ENCODE measurements at regions not wholly inside any gene's neighbourhood (a gene's known extent, or its start where the extent isn't known, plus 50 kb on each side); places are given as distances from the start of the nearest gene placed in this dataset.

DNA sequence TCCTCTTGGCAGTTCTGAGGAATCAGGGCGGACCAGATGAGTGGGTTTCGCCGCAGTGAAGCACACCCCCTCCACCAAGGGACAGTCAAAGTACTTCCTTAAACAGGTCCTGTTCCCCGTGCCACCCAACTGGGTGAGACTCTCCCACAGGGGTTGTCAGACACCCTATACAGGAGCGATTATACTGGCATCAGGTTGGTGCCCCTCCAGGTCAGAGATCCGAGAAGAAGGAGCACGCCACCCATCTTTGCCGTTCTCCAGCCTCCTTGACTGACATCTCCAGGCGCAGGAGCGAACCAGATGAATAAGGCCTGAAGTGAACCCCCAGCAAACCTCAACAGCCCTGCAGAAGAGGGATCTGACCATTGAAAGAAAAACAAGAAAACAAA, 108.1 kb upstream of the ZBTB20 start:
- no peak overlapping the region for H4K91ac ChIP-seq (ENCODE audit: insufficient read depth, low read depth, low read length)
- H3K4ac ChIP-seq (ENCODE audit: low read depth, low read length) = no peak overlapping the region
- WGBS, 2 experiments (ENCODE audit: extremely low coverage in 2 of 2, insufficient read length in 1 of 2) = 94% methylated on average over 9 of the region's 10 CpGs; no CpG with 5 or more reads in 1 of the 2 experiments
- H3K27me3 ChIP-seq (ENCODE audit: control insufficient read depth, insufficient read depth, low read length) = no peaks in the 10 kb centered on the region
- H3K27ac ChIP-seq (ENCODE audit: insufficient read depth, low read length) = no peak overlapping the region
- H4K8ac ChIP-seq (ENCODE audit: low read depth in 2 of 2, low read length in 2 of 2) = no peak overlapping the region
- DNase-seq (no peak), ATAC-seq (ENCODE audit: low read depth) (no peak)
- H3K14ac ChIP-seq (replicated peaks; ENCODE audit: low read depth, low read length) = no peak overlapping the region
- TF ChIP-seq SMC3 (IDR thresholded peaks at IDR 0.05; ENCODE audit: low read depth, low read length) (no peak), CHD1 (IDR thresholded peaks at IDR 0.05; ENCODE audit: low read depth, low read length) (no peak)
- TF ChIP-seq, protein P1, sequence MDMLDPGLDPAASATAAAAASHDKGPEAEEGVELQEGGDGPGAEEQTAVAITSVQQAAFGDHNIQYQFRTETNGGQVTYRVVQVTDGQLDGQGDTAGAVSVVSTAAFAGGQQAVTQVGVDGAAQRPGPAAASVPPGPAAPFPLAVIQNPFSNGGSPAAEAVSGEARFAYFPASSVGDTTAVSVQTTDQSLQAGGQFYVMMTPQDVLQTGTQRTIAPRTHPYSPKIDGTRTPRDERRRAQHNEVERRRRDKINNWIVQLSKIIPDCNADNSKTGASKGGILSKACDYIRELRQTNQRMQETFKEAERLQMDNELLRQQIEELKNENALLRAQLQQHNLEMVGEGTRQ (IDR thresholded peaks at IDR 0.05; ENCODE audit: low read depth, low read length) = no peak
- no peak overlapping the region for H2AK5ac ChIP-seq (ENCODE audit: low read depth, low read length)
- H4K5ac ChIP-seq (ENCODE audit: low read depth, low read length) = no peak overlapping the region
- no peak overlapping the region for H3K4me2 ChIP-seq (ENCODE audit: low read depth, low read length)
- CTCF ChIA-PET = no interaction called here
- H3K9ac ChIP-seq (ENCODE audit: low read depth, low read length) = no peak overlapping the region
- intact Hi-C loops (cut with micrococcal nuclease) = no loop called here
- H3K9me3 ChIP-seq (ENCODE audit: control insufficient read depth, insufficient read depth, low read length) = no peaks in the 10 kb centered on the region
- H3K56ac ChIP-seq (ENCODE audit: extremely low read depth, insufficient read depth, low read length) = no peak overlapping the region
- POLR2A ChIA-PET (ENCODE audit: unreplicated experiment) = no interaction called here
- dilution Hi-C loops (cut with HindIII; ENCODE audit: low sequenced_read_pairs, unreplicated experiment) = no loop called here
- H2BK120ac ChIP-seq (ENCODE audit: low read depth, low read length) = no peak overlapping the region
- H2AFZ ChIP-seq (replicated peaks; ENCODE audit: low read length, poor library complexity) = no peak overlapping the region
- in situ Hi-C loops (cut with MboI; ENCODE audit: low sequenced_read_pairs) = no loop called here
- no peaks in the 10 kb centered on the region for H3K79me1 ChIP-seq (ENCODE audit: low read depth in 1 of 2, low read length in 2 of 2)
- H2BK5ac ChIP-seq (ENCODE audit: low read depth, low read length, poor library complexity, severe bottlenecking) = no peak overlapping the region
- no peak overlapping the region for H2AK9ac ChIP-seq (replicated peaks; ENCODE audit: low read depth, low read length, poor library complexity)
- no peaks in the 10 kb centered on the region for H3K4me1 ChIP-seq (ENCODE audit: control insufficient read depth, insufficient read depth, low read length)
- no peak overlapping the region for H3K4me3 ChIP-seq (ENCODE audit: insufficient read depth, low read depth, low read length)
- H4K20me1 ChIP-seq (ENCODE audit: insufficient read depth, low read length) = no peaks in the 10 kb centered on the region
- no peak overlapping the region for H3K23ac ChIP-seq (ENCODE audit: low read depth, low read length)
- no peak overlapping the region for H3K18ac ChIP-seq (ENCODE audit: low read depth, low read length)
- no peak overlapping the region for H2BK15ac ChIP-seq (ENCODE audit: low read depth, low read length)
- BruUV-seq (replicated peaks) = no TSS peak
- H3K36me3 ChIP-seq (ENCODE audit: control insufficient read depth, insufficient read depth, low read length) = no peaks in the 10 kb centered on the region
- no peak overlapping the region for H2BK20ac ChIP-seq (ENCODE audit: low read depth, low read length)
- no peaks in the 10 kb centered on the region for H3K9me1 ChIP-seq (ENCODE audit: insufficient read depth, low read length)
